SK-N-SH treated with all-trans-retinoic acid at 6 μM for 48 hours (cell line): ENCODE measurements at regions not wholly inside any gene's neighbourhood (a gene's known extent, or its start where the extent isn't known, plus 50 kb on each side); places are given as distances from the start of the nearest gene placed in this dataset.

Source experiments
- ATAC-seq: fragments of 200-7000 bp; cut with Tn5 transposase; 3 replicates; pipeline ENCODE4 v1.9.1; 2020; ENCODE audit warnings: mild to moderate bottlenecking, moderate library complexity
- BACH2 ChIP-seq: fragments of 250-450 bp; sonication (Bioruptor Pico); IDR thresholded peaks from 2 replicates; pipeline ENCODE4 v1.9.0; 2021; ENCODE audit warnings: mild to moderate bottlenecking, borderline replicate concordance
- CREB5 ChIP-seq: fragments of 250-450 bp; sonication (Bioruptor Pico); IDR thresholded peaks from 2 replicates; pipeline ENCODE4 v1.5.1; 2020; ENCODE audit warnings: low read depth, mild to moderate bottlenecking, moderate library complexity
- CSDC2 ChIP-seq: fragments of 250-450 bp; sonication (Bioruptor Pico); IDR thresholded peaks from 2 replicates; pipeline ENCODE4 v1.5.0; 2020; ENCODE audit warnings: mild to moderate bottlenecking, moderate library complexity
- CSRNP3 ChIP-seq: fragments of 250-450 bp; sonication (Bioruptor Pico); IDR thresholded peaks from 2 replicates; pipeline ENCODE4 v1.5.1; 2021; ENCODE audit warnings: mild to moderate bottlenecking, moderate library complexity
- GLIS3 ChIP-seq: fragments of 250-450 bp; sonication (Bioruptor Pico); IDR thresholded peaks from 2 replicates; pipeline ENCODE4 v1.5.0; 2020; ENCODE audit warnings: mild to moderate bottlenecking, moderate library complexity
- ISL1 ChIP-seq: fragments of 250-450 bp; sonication (Bioruptor Pico); IDR thresholded peaks from 2 replicates; pipeline ENCODE4 v2.1.2; 2022; ENCODE audit warnings: mild to moderate bottlenecking, moderate library complexity
- OSR1 ChIP-seq: fragments of 250-450 bp; sonication (Bioruptor Pico); IDR thresholded peaks from 2 replicates; pipeline ENCODE4 v1.8.0; 2022; ENCODE audit warnings: moderate library complexity, mild to moderate bottlenecking, inconsistent platforms
- POU6F1 ChIP-seq: fragments of 250-450 bp; sonication (Bioruptor Pico); IDR thresholded peaks from 2 replicates; pipeline ENCODE4 v1.8.0; 2021; ENCODE audit warnings: low read depth, mild to moderate bottlenecking, moderate library complexity, borderline replicate concordance
- PPARA ChIP-seq: fragments of 250-450 bp; sonication (Bioruptor Pico); IDR thresholded peaks from 2 replicates; pipeline ENCODE4 v1.5.0; 2020; ENCODE audit warnings: mild to moderate bottlenecking, borderline replicate concordance
- RARB ChIP-seq: fragments of 250-450 bp; sonication (Bioruptor Pico); IDR thresholded peaks from 2 replicates; pipeline ENCODE4 v1.8.0; 2021; ENCODE audit warnings: mild to moderate bottlenecking, moderate library complexity
- SNAI2 ChIP-seq: fragments of 250-450 bp; sonication (Bioruptor Pico); IDR thresholded peaks from 2 replicates; pipeline ENCODE4 v1.5.0; 2020; ENCODE audit warnings: mild to moderate bottlenecking, moderate library complexity
- TCF4 ChIP-seq: fragments of 250-450 bp; sonication (Bioruptor Pico); IDR thresholded peaks from 2 replicates; pipeline ENCODE4 v1.8.0; 2021; ENCODE audit warnings: mild to moderate bottlenecking, moderate library complexity, borderline replicate concordance
- TOX ChIP-seq: fragments of 250-450 bp; sonication (Bioruptor Pico); IDR thresholded peaks from 2 replicates; pipeline ENCODE4 v1.8.0; 2021; ENCODE audit warnings: mild to moderate bottlenecking, moderate library complexity, borderline replicate concordance
- ZC3H10 ChIP-seq: fragments of 250-450 bp; sonication (Bioruptor Pico); IDR thresholded peaks from 2 replicates; pipeline ENCODE4 v1.5.1; 2021; ENCODE audit warnings: mild to moderate bottlenecking, moderate library complexity
- ZFP3 ChIP-seq: fragments of 250-450 bp; sonication (Bioruptor Pico); IDR thresholded peaks from 2 replicates; pipeline ENCODE4 v1.5.0; 2020; ENCODE audit warnings: mild to moderate bottlenecking, moderate library complexity
- ZNF565 ChIP-seq: fragments of 450-650 bp; formaldehyde crosslinking; conservative IDR thresholded peaks from 2 replicates; pipeline ENCODE4 v1.5.0; 2020; ENCODE audit warnings: low read depth, mild to moderate bottlenecking, moderate library complexity
- ZNF8 ChIP-seq: fragments of 450-650 bp; formaldehyde crosslinking; IDR thresholded peaks from 2 replicates; pipeline ENCODE4 v1.5.0; 2020; ENCODE audit warnings: mild to moderate bottlenecking, moderate library complexity
- TF ChIP-seq, protein P1 (sequence below): fragments of 250-450 bp; sonication (Bioruptor Pico); IDR thresholded peaks from 2 replicates; pipeline ENCODE4 v1.8.0; 2020; ENCODE audit warnings: mild to moderate bottlenecking, moderate library complexity, borderline replicate concordance
- TF ChIP-seq, protein P2 (sequence below): fragments of 250-450 bp; sonication (Bioruptor Pico); IDR thresholded peaks from 2 replicates; pipeline ENCODE4 v1.5.0; 2020; ENCODE audit warnings: mild to moderate bottlenecking, moderate library complexity

DNA sequence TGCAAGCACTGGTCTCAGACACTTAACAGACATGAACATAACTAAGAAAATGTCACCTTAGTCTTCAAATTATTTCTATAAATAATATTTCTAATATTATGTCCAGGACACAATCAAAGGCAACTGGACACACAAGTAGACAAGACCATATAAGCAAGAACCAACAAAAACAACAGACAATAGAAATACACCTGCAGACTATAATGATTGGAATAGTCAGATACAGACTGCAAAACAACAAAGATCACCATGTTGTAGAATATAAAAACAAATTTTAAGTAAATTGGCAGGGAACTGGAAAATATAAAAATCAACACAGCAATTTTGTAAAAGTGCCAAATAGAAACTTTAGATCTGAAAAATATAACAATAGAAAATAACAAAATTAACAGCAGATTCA lies 220.7 kb downstream of the CLCN4 start:
- ATAC-seq, result no peak
- TF ChIP-seq SNAI2 (CRISPR knock-in tag) (no peak), RARB (CRISPR knock-in tag) (no peak), PPARA (no peak), ZFP3 (CRISPR knock-in tag) (no peak), ZNF8 (CRISPR knock-in tag) (no peak), GLIS3 (CRISPR knock-in tag) (no peak), TCF4 (no peak)

GRCh38 chrX:10379878-10380277 lies 223.1 kb downstream of the CLCN4 start:
- no peak for TF ChIP-seq ISL1 (CRISPR knock-in tag)
- no peak for TF ChIP-seq CREB5 (CRISPR knock-in tag)
- no peak for TF ChIP-seq ZC3H10 (CRISPR knock-in tag)
- TF ChIP-seq TOX, result no peak
- TF ChIP-seq GLIS3 (CRISPR knock-in tag), result no peak
- TF ChIP-seq SNAI2 (CRISPR knock-in tag), result no peak
- TF ChIP-seq, protein P1, sequence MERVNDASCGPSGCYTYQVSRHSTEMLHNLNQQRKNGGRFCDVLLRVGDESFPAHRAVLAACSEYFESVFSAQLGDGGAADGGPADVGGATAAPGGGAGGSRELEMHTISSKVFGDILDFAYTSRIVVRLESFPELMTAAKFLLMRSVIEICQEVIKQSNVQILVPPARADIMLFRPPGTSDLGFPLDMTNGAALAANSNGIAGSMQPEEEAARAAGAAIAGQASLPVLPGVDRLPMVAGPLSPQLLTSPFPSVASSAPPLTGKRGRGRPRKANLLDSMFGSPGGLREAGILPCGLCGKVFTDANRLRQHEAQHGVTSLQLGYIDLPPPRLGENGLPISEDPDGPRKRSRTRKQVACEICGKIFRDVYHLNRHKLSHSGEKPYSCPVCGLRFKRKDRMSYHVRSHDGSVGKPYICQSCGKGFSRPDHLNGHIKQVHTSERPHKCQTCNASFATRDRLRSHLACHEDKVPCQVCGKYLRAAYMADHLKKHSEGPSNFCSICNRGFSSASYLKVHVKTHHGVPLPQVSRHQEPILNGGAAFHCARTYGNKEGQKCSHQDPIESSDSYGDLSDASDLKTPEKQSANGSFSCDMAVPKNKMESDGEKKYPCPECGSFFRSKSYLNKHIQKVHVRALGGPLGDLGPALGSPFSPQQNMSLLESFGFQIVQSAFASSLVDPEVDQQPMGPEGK, result no peak
- no peak for TF ChIP-seq OSR1
- TF ChIP-seq CSDC2 (CRISPR knock-in tag), result no peak
- no peak for TF ChIP-seq ZNF565 (CRISPR knock-in tag)
- TF ChIP-seq PPARA, result no peak
- no peak for TF ChIP-seq POU6F1 (CRISPR knock-in tag)
- TF ChIP-seq BACH2, result no peak
- TF ChIP-seq RARB (CRISPR knock-in tag), result no peak
- no peak for TF ChIP-seq CSRNP3
- no peak for ATAC-seq

DNA sequence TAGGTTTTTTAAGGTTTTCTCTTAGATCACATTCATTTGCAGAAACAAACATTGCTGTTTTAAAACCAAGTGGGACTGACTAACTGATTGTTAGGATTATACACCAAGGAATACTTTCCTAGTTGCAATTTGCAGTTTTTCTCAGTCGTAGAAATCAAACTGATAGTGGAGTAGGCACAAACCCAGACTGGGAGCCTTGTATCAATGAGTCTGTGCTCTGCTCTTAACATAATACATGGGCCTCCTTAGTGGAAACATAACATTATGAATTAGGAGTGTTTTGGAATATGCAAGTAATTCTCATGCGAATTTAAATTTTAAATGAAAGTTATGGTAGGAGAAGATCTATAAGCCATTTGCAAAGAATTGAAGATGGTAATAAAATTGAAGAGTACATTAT lies 223.5 kb downstream of the CLCN4 start:
- TF ChIP-seq GLIS3 (CRISPR knock-in tag), result no peak
- TF ChIP-seq, protein P1, result no peak
- TF ChIP-seq, protein P2, sequence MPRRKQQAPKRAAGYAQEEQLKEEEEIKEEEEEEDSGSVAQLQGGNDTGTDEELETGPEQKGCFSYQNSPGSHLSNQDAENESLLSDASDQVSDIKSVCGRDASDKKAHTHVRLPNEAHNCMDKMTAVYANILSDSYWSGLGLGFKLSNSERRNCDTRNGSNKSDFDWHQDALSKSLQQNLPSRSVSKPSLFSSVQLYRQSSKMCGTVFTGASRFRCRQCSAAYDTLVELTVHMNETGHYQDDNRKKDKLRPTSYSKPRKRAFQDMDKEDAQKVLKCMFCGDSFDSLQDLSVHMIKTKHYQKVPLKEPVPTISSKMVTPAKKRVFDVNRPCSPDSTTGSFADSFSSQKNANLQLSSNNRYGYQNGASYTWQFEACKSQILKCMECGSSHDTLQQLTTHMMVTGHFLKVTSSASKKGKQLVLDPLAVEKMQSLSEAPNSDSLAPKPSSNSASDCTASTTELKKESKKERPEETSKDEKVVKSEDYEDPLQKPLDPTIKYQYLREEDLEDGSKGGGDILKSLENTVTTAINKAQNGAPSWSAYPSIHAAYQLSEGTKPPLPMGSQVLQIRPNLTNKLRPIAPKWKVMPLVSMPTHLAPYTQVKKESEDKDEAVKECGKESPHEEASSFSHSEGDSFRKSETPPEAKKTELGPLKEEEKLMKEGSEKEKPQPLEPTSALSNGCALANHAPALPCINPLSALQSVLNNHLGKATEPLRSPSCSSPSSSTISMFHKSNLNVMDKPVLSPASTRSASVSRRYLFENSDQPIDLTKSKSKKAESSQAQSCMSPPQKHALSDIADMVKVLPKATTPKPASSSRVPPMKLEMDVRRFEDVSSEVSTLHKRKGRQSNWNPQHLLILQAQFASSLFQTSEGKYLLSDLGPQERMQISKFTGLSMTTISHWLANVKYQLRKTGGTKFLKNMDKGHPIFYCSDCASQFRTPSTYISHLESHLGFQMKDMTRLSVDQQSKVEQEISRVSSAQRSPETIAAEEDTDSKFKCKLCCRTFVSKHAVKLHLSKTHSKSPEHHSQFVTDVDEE (CRISPR knock-in tag), result no peak
- TF ChIP-seq, all 23 proteins: peak for 0

More for the DNA sequence above, 223.5 kb downstream of the CLCN4 start:
- no peak for ATAC-seq
